ENCODE measurements at regions not wholly inside any gene's neighbourhood (a gene's known extent, or its start where the extent isn't known, plus 50 kb on each side); places are given as distances from the start of the nearest gene placed in this dataset.
A peak's percentile ranks its signal among the peaks of the same experiment; 100 is the strongest.
"Not testable (repeated sequence)": the region's sequence is repeated elsewhere in the genome, so short reads cannot be mapped to it uniquely, and the experiment has no call there.

DNA sequence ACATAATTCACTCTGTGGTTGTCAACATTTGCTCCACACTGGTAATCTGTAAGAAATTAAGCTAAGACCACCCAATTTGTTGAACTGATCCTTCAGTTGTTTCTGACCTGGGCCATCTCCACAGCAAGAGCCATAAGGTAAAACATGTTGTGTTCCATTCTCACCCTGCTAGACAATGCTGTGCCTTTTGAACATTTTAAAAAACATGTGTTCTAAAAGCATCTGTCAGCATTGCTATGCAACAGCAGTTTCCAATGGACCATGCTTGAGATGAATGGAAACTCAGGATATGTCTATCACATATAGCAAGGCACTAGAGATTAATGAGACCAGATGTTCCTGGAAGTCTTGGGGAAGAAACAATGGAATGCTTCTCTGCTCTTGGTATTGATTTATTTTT is 455.1 kb upstream of the RGMB start:
- peak; percentile 31 for DNase-seq

- no peak for DNase-seq
Observed at GRCh38 chr5:98319299-98320011, 454.0 kb upstream of the RGMB start.

DNA sequence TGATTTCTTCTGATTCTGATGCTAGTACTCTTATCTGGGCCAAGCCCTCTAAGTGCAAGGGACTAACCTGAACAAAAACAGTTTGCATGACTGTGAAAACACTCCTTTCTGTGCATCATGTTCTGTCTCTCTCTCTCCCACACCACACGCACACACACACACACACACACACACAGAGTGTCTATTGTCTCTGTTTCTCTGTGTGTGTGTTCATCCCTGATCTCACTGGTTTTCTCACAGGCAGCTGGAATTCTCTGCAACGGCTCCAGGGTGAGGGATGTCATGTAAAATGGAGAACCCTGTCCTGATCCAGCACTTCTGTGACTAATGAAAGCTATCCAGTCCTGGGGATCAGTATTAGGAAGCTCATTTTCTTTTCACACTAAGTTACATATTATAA is 453.1 kb upstream of the RGMB start:
- no peak for DNase-seq

- DNase-seq: no peak
Observed at GRCh38 chr5:98321361-98321760, 452.1 kb upstream of the RGMB start.

DNA sequence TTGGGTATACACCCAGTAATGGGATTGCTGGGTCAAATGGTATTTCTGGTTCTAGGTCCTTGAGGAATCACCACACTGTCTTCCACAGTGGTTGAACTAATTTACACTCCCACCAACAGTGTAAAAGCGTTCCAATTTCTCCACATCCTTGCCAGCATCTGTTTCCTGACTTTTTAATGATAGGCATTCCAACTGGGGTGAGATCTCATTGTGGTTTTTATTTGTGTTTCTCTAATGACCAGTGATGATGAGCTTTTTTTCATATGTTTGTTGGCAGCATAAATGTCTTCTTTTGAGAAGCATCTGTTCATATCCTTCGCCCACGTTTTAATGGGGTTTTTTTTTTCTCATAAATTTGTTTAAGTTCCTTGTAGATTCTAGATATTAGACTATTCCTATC is 448.3 kb upstream of the RGMB start:
- not testable (repeated sequence) for DNase-seq

DNA sequence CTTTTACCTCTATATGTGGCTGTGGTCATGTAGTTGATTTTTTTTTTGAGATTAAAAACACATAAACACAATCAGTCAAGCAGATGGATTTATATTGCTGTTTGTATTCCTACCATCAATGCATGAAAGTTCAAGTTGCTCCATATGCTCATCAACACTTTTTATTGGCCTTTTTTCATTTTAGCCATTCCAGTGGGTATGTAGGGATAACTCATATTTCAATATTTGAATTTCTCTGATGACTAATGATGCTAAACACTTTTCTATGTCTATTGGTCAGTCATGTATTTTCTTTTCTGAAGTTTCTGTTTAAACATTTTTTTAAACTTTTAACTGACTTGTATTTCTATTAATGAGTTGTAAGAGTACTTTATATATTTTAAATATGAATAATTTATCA is 445.4 kb upstream of the RGMB start:
- DNase-seq: no peak

DNA sequence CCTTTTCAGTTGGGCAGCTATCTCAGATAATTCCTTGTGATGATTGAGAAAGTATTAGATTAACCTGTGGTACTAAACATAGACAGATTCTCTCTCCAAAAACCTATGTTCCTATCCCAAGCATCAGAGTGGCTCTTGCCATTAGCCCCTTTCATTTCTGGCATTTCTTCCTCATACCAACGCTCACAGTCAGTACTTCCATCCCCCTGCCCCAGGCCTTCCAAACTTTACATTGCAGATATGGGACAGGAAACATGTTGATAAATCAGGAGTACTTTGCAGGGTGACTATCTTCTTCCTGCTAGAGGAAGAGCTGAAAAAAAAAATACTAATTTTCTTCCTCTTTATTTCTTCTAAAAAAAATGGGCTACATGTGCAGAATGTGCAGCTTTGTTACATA is 442.6 kb upstream of the RGMB start:
- no peak for DNase-seq

DNA sequence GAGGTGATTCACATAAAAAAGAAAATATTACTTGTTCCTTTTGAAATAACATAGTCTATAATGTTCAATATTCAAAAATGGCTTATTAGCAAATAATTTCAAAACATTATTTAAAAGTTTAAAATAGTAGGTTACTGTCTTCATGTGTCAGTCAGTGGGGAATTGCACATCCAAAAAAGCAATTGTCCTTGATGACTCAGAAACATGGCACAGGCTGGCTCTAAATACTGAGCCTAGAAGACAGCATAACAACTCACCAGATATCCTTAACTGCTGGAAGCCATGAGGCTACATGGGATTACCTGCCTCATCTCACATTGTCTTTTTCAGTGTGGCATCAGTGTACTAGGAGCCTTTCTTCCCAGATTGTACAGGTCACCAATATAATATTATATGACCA is 439.5 kb upstream of the RGMB start:
- DNase-seq: no peak

DNA sequence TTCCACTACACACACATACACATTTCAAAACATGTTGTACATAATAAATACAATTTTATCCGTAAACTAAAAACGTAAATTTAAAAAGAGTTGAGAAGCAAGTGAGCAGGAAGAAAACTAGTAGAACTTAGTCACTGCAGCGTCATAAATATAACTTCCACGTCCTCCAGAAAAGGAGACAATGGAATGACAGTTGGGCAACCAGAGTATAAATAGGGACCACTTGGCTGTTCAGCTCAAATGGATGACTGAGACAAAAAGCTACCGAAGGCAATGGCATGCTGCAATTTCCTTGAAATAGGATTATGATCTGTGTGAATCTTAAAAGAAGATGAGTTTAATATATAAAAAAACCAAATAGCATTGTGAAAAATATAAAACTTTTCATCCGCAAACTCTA is 438.5 kb upstream of the RGMB start:
- DNase-seq: no peak

GRCh38 chr5:98339141-98339848 is 434.2 kb upstream of the RGMB start:
- DNase-seq: no peak

GRCh38 chr5:98341038-98342032 is 432.1 kb upstream of the RGMB start:
- no peak for DNase-seq

DNA sequence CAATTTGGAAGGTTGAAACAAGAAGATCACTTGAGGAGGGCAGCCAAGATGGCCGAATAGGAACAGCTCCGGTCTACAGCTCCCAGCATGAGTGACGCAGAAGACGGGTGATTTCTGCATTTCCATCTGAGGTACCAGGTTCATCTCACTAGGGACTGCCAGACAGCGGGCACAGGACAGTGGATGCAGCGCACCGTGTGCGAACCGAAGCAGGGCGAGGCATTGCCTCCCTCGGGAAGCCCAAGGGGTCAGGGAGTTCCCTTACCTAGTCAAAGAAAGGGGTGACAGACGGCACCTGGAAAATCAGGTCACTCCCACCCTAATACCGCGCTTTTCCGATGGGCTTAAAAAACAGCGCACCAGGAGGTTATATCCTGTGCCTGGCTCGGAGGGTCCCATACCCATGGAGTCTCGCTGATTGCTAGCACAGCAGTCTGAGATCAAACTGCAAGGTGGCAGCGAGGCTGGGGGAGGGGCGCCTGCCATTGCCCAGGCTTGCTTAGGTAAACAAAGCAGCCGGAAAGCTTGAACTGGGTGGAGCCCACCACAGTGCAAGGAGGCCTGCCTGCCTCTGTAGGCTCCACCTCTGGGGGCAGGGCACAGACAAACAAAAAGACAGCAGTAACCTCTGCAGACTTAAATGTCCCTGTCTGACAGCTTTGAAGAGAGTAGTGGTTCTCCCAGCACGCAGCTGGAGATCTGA is 430.4 kb upstream of the RGMB start:
- not testable (repeated sequence) for DNase-seq

DNA sequence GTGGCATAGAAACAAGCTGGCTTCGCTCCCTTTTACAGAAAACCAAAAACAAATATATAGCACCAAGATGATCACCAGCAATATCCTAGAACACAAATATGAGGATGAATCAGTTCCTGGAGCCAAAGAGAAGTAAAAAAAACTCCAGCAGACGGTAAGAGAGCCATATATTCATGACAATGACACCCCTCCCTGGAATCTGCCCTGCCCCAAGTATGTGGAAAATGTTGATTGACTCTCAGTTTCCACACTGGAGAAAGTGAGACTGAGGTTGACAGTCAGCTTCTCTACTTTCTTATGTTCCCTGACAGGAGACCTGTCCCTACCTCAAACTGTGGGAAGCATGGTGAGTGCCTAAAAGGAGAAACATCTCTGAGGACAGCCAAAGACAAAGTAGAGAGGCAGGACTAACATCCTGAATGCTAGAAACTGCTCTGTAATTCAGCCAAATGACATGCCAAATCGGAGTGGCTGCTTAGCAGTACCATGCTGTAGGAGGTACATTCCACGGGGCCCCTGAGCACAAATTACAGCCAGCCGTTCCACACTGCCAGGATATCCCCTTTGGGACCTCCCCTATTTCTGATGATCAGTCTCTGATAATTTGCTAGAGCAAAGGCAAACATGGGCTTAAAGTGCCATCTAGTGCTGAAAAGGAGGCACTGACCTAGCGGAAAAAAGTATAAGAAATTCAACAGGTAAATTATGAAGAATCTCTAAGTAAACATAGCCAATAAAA is 424.0 kb upstream of the RGMB start:
- DNase-seq: no peak

- no peak for DNase-seq
Observed at GRCh38 chr5:98349990-98350365, 423.5 kb upstream of the RGMB start.

DNA sequence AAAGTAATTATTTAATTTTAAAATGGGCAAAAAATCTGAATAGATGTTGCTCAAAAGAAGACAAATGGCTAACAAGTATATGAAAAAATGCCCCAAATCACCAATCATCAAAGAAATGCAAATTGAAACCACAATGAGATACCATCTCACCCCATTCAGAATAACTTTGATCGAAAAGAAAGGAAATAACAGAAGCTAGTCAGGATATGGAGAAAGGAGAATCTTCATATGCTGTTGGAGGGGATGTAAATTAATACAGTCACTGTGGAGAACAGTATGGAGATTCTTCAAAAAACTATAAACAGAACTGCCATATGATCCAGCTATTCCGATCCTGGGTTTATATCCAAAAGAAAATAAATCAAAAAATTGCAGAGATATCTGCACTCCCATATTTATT is 418.5 kb upstream of the RGMB start:
- no peak for DNase-seq

DNA sequence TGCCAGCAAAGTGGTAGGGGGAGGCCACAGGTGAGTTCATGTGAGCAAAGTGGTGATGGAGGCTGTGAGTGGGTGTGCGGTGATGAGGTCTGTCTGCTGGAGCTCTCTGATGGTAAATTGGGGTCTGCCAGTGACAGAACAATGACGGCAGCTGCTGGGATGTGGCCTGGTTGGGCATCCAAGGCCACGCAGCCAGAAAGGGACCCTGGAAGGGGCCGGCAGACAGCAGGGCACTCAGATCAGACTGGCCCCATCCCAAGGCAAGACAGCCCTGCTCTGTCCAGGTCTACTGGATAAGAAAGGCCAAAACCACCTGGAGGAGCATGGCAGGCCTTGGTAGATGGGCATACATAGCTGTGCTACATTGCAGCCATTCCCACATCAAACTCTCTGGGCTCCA is 412.9 kb upstream of the RGMB start:
- no peak for DNase-seq

GRCh38 chr5:98363157-98363556 is 410.3 kb upstream of the RGMB start:
- no peak for DNase-seq

GRCh38 chr5:98364549-98364948 is 408.9 kb upstream of the RGMB start:
- DNase-seq: no peak

GRCh38 chr5:98365126-98365525 is 408.3 kb upstream of the RGMB start:
- DNase-seq: no peak

DNA sequence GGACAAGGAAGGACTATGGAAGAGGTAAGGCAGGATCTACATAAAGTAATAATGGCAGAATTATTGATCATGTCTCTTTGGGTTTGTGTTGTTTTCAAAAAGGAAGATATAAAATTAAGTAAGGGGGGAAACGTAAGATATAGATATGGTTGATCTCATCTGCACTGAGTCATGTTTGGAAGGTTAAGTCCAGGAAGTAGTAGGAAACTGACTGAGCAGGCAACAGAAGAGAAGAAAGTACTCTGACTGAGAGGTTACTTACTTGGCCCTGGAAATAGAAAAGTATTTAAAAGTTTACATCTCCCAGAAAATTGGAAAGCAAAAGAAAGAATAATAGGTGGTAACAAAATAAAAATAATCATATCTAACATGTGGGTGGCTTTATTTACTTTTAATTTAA is 405.3 kb upstream of the RGMB start:
- DNase-seq: no peak

- no peak for DNase-seq
Observed at GRCh38 chr5:98372351-98372750, 401.1 kb upstream of the RGMB start.
